Fibroblast of mammary gland (primary cell): ENCODE measurements at regions not wholly inside any gene's neighbourhood (a gene's known extent, or its start where the extent isn't known, plus 50 kb on each side); places are given as distances from the start of the nearest gene placed in this dataset.

Experiments used
- DNase-seq: peaks from one replicate; pipeline ENCODE4 v3.0.0-alpha.2; 2010; ENCODE audit warnings: low read depth
- H3K4me3 ChIP-seq: 2 replicates; pipeline ENCODE4 v1.5.1; 2011; ENCODE audit warnings: low read depth, mild to moderate bottlenecking, low read length, moderate library complexity; ENCODE audit not compliant: control insufficient read depth
- TF ChIP-seq, protein P1 (sequence below): conservative IDR thresholded peaks from 2 replicates; pipeline ENCODE4 v1.5.1; 2011; ENCODE audit warnings: low read depth, low read length, inconsistent platforms; ENCODE audit not compliant: control insufficient read depth, insufficient read depth

DNA sequence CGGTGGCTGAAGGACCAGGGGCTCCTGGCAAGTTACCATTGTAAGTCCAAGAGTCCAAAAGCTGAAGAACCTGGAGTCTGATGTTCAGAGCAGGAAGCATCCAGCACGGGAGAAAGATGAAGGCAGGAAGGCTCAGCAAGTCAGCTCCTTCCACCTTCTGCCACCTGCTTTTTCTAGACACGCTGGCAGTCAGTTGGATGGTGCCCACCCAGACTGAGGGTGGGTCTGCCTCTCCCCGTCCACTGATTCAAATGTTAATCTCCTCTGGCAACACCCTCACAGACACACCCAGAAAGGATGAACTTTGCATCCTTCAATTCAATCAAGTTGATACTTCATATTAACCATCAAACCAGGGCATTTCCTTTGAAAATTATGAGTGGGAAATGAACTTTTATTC, 1272.4 kb upstream of the TMEM132C start:
- TF ChIP-seq, protein P1, sequence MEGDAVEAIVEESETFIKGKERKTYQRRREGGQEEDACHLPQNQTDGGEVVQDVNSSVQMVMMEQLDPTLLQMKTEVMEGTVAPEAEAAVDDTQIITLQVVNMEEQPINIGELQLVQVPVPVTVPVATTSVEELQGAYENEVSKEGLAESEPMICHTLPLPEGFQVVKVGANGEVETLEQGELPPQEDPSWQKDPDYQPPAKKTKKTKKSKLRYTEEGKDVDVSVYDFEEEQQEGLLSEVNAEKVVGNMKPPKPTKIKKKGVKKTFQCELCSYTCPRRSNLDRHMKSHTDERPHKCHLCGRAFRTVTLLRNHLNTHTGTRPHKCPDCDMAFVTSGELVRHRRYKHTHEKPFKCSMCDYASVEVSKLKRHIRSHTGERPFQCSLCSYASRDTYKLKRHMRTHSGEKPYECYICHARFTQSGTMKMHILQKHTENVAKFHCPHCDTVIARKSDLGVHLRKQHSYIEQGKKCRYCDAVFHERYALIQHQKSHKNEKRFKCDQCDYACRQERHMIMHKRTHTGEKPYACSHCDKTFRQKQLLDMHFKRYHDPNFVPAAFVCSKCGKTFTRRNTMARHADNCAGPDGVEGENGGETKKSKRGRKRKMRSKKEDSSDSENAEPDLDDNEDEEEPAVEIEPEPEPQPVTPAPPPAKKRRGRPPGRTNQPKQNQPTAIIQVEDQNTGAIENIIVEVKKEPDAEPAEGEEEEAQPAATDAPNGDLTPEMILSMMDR = no peak
- no peak overlapping the region for H3K4me3 ChIP-seq
- DNase-seq = no peak

DNA sequence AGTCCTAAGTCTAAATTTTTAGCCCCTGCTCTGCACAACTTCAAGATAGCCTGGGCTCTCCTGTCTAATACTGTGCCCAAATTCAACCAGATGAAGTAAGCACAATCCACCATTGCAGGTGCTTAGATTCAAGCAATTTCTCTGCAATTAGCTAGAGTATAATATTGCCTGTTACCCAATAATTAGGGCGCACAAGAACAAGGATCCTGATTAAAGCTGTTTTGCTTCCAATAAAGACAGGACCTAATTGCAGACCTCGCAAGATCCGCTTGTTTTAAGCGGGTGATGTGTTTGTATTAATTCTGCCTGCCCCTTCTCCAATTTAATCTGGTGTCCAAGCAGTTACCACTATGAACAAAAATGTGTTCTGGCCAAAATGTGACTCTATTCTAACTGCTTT, 1268.9 kb upstream of the TMEM132C start:
- DNase-seq = no peak
- TF ChIP-seq, protein P1 = no peak
- no peak overlapping the region for H3K4me3 ChIP-seq

DNA sequence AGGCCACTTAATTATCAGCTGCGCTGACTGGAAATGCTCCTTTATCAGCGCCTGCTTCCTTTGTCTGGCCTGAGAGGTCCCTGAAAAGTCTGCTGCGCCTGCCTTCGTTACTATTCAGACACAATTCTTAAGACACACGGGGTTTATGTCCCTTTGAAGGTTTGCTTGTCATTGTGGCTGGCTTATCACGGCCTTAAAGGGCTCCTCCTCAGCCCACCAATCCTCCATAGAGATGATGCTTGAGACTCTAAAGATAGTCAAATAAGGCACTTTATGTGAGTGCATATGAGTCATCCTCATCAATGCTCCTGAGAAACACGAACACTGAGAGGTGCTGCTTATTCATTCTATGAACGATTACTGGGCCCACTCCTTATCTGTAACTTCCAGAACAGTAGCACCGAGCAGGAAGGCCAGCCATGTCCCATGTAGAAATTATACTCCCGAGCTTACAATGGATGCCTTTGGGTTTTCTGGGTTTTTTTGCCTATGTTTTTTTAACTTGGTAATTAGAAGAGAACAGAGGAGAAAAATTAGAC, 1268.2 kb upstream of the TMEM132C start:
- H3K4me3 ChIP-seq = no peak overlapping the region
- no peak for DNase-seq
- TF ChIP-seq, protein P1 = no peak

DNA sequence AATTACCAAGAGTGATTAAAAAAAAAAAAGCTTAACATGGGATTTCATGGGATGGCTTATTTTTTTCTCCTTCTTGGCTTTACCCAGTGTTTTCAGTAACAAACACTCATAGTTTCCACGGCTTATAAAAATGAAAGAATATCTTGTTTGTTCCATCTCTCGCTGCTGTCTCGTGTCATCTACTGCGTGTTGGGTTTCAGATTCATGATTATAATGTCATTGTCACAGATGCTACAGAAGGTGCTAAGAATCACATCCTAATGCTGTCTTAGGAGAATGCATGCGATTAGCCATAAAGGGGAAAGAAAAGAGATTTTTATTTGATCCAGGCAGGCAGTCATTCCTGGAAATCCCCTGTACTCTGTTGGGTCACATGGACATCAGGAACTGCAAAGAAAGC, 1267.6 kb upstream of the TMEM132C start:
- no peak overlapping the region for H3K4me3 ChIP-seq
- TF ChIP-seq, protein P1 = no peak
- DNase-seq = no peak

DNA sequence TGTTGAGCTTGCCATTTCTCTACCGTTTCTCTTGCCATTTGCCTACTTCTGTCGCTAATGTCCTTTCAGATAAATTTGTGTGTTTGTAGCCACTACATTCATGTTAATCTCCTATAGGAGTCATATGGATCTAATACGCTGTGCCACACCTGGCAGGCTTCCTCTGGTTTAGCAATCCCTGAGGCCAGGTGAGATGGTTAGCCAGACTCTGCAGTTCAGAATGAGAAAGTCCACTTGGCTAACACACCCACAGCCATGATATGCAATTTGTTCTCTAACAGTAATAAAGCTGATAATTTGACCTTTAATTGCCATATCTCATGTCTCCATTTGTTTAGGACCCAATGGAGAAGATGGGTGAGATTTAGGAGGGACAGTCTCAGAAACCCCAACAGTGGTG, 1261.6 kb upstream of the TMEM132C start:
- H3K4me3 ChIP-seq = no peak overlapping the region
- no peak for DNase-seq
- TF ChIP-seq, protein P1 = no peak

DNA sequence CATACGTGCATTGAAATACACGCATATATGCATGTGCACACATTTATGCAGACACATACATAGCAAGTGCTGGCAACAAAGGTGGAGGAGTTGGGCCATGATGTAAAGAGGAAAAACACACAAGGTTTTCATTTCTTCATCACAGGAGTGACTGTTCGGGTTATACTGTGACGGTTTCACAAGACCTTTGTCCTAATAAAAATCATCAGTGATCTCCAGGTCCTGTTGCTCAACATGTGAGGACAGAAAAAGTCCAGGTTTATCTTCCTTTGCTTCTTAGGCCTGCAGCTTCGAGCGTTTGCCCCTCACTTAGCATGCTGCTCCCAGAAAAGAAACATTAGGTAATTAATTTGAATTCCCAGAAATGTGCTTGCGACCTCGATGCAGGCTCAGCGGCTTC, 1260.0 kb upstream of the TMEM132C start:
- H3K4me3 ChIP-seq = no peak overlapping the region
- TF ChIP-seq, protein P1 = no peak
- no peak for DNase-seq
